Psoas muscle (tissue), 7 donors: ENCODE measurements at regions not wholly inside any gene's neighbourhood (a gene's known extent, or its start where the extent isn't known, plus 50 kb on each side); places are given as distances from the start of the nearest gene placed in this dataset.

Source experiments
- ATAC-seq, 4 donors: fragments of 200-7000 bp; cut with Tn5 transposase; one replicate each; pipeline ENCODE4 v1.9.1; 2020; ENCODE audit warnings: moderate library complexity in 3 of 4, mild to moderate bottlenecking in 2 of 4
- DNase-seq, 2 donors: peaks; one replicate each; pipeline ENCODE4 v3.0.0-alpha.2; 2020
- H3K27ac ChIP-seq: fragments of 200-600 bp; one replicate; pipeline ENCODE4 v1.8.0; 2022
- H3K27me3 ChIP-seq, 3 donors: fragments of 200-600 bp in 1 of 3; one replicate each; pipeline versions ENCODE4 v1.6.1 to v1.8.0; 2013 to 2022; ENCODE audit warnings: low read length in 2 of 3, mild to moderate bottlenecking in 2 of 3, moderate library complexity in 1 of 3; ENCODE audit not compliant: insufficient read depth in 3 of 3
- H3K36me3 ChIP-seq, 2 donors: fragments of 200-600 bp in 1 of 2; one replicate each; pipeline versions ENCODE4 v1.6.1 to v1.8.0; 2013 to 2022; ENCODE audit warnings: low read depth in 1 of 2, mild to moderate bottlenecking in 1 of 2, moderate library complexity in 1 of 2; ENCODE audit not compliant: insufficient read depth in 1 of 2
- H3K4me1 ChIP-seq: fragments of 200-600 bp; one replicate; pipeline ENCODE4 v1.8.0; 2022
- H3K4me3 ChIP-seq: fragments of 200-600 bp; one replicate; pipeline ENCODE4 v1.8.0; 2022; ENCODE audit warnings: mild to moderate bottlenecking
- H3K9me3 ChIP-seq: fragments of 200-600 bp; one replicate; pipeline ENCODE4 v1.8.0; 2022
- WGBS, 3 donors: extraction: QIAGEN DNeasy Blood & Tissue Kit; methylation state at CpG; one replicate each; pipeline versions ENCODE4 v1.1.6 to v1.1.7; 2013; 5-methylcytosine and 5-hydroxymethylcytosine counted together
- intact Hi-C, 2 donors: fragments of 100-400 bp; cut with DNase I; formaldehyde crosslinking; loops; one replicate each; pipeline versions ENCODE4 v1.11.0 to v1.14.2; 2022
- TF ChIP-seq, protein P1 (sequence below): fragments of 200-600 bp; IDR thresholded peaks from one replicate; pipeline ENCODE4 v1.8.0; 2022; ENCODE audit warnings: antibody characterized with exemption
- donor health status: healthy with polysubstance abuse.
- donor health status: DM: no; HTN: no; CAD: no; lungs with moderate emphysema.
- donor health status: Bipolar disorder and iron deficiency.
- donor health status: healthy.
- donor health status: DM: yes; HTN: yes; CAD: no.
- donor health status: DM: no; HTN: no; CAD: no.
- donor health status: DM: yes; HTN: yes; CAD: no.

DNA sequence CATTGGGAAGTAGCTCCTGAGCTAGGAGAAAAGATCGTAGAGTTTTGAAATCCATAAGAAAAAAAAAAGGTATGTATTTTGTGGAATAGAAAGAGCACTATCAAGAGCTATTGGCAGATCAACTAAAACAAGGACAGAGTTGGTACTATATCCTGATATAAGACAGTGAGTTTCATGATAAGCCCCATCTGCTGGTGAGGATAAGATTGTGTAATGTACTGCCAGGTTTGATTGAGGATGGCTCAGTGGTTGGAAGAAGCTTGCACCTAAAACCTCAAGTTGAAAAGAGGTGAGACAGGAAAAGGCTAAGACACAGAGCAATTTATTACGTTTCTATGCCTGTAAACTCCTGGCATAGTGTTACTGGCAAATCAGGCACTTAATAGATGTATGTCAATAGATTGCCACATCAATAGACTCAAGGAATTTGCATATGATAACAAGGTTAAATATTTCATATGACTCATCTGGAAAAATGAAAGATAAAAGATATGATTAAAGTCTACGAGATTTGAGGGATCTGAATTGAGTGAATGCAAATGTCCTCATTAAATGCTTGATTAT, 525.6 kb downstream of the FLRT2 start:
- no peak overlapping the region for H3K4me3 ChIP-seq
- H3K27ac ChIP-seq: no peak overlapping the region
- ATAC-seq (no peak), DNase-seq (no peak)
- H3K36me3 ChIP-seq: no peaks in the 10 kb centered on the region
- WGBS, 3 donors: 73 to 76% (median 74%) methylated on average over 3 of the region's 3 CpGs
- intact Hi-C loops: loop anchor here in 1 of 2 donors (5.0 kb wide), 1 partner anchor 523 kb away; the partner anchor contains the start of gene FLRT2
- TF ChIP-seq, protein P1, sequence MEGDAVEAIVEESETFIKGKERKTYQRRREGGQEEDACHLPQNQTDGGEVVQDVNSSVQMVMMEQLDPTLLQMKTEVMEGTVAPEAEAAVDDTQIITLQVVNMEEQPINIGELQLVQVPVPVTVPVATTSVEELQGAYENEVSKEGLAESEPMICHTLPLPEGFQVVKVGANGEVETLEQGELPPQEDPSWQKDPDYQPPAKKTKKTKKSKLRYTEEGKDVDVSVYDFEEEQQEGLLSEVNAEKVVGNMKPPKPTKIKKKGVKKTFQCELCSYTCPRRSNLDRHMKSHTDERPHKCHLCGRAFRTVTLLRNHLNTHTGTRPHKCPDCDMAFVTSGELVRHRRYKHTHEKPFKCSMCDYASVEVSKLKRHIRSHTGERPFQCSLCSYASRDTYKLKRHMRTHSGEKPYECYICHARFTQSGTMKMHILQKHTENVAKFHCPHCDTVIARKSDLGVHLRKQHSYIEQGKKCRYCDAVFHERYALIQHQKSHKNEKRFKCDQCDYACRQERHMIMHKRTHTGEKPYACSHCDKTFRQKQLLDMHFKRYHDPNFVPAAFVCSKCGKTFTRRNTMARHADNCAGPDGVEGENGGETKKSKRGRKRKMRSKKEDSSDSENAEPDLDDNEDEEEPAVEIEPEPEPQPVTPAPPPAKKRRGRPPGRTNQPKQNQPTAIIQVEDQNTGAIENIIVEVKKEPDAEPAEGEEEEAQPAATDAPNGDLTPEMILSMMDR: no peak
- H3K4me1 ChIP-seq: no peaks in the 10 kb centered on the region
- no peaks in the 10 kb centered on the region for H3K27me3 ChIP-seq
- H3K9me3 ChIP-seq: no peaks in the 10 kb centered on the region

DNA sequence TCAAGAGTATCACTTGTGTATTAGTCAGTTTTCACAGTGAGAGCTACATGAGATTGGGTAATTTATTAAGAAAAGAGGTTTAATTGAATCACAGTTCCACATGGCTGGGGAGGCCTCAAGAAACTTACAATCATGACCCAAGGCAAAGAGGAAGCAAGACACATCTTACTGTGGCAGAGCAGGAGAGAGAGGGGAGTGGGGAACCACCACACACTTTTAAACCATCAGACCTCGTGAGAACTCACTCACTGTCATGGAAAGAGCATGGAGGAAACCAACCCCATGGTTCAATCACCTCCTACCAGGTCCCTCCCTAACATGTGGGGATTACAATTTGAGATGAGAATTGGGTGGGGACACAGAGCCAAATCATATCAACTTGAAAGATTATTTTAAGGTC, 522.9 kb downstream of the FLRT2 start:
- DNase-seq (no peak), ATAC-seq (no peak)
- Histone ChIP-seq H3K4me3 (no peak overlapping the region), H3K27me3 (no peaks in the 10 kb centered on the region), H3K4me1 (no peaks in the 10 kb centered on the region), H3K9me3 (no peaks in the 10 kb centered on the region), H3K27ac (no peak overlapping the region), H3K36me3 (no peaks in the 10 kb centered on the region)
- TF ChIP-seq, protein P1: no peak
- intact Hi-C loops: no loop called here
- WGBS, 3 donors: 54 to 81% (median 73%) methylated on average over 1 of the region's 1 CpG

DNA sequence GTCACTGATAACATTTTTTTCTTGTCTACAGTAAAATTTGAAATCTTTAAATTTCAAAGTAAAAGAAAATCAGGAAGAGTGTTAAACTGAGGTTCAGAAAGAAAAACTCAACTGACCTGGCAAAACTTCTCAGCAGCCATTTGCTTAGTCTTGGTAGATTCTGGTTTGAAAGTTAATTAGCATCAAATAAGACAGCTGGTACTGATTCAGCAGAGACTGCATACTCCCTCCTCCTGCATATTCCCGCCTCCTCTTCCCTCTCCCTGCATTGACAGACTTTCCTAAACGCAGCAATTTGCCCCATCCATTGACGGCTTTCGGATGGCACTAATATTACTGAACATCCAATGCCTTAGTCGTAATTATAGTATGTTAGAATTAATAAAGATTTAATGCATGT, 520.8 kb downstream of the FLRT2 start:
- Histone ChIP-seq H3K4me3 (no peak overlapping the region), H3K36me3 (no peaks in the 10 kb centered on the region), H3K9me3 (no peaks in the 10 kb centered on the region), H3K27ac (no peak overlapping the region), H3K4me1 (no peaks in the 10 kb centered on the region), H3K27me3 (no peaks in the 10 kb centered on the region)
- DNase-seq (no peak), ATAC-seq (no peak)
- intact Hi-C loops: no loop called here
- WGBS, 3 donors: 89 to 93% (median 90%) methylated on average over 5 of the region's 5 CpGs
- TF ChIP-seq, protein P1: no peak

DNA sequence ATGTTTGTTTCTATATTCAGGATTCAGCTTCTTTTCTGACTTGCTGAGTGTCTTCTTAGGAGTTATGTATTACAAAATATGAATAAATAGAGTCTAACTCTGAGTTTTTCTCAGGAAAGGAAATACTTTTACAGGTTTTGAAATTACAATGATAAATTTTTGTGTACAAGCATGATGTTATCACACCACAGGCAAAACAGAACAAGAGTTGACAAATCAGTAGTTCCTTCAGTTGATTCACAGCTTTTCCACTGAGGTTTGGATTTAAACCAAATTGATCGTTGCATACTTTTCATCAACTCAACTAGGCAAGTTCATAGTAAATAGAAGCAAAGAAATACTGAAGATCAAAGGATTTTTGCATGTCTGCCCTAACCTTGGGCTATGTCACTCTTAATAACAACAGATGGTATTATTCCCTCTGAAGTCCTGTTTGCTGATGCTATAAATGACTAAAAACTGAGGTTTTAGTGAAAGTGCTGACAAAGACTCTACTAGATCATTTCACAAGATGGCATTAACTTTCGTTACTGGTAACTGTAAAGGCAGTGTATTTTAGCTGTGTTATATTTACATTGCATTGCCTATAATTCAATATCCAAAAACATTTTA, 520.2 kb downstream of the FLRT2 start:
- 59 to 70% (median 66%) methylated on average over 2 of the region's 2 CpGs for WGBS, 3 donors
- Histone ChIP-seq H3K36me3 (no peaks in the 10 kb centered on the region), H3K4me1 (no peaks in the 10 kb centered on the region), H3K4me3 (no peak overlapping the region), H3K9me3 (no peaks in the 10 kb centered on the region), H3K27ac (no peak overlapping the region), H3K27me3 (no peaks in the 10 kb centered on the region)
- no peak for DNase-seq
- TF ChIP-seq, protein P1: no peak
- no peak for ATAC-seq
- intact Hi-C loops: no loop called here

DNA sequence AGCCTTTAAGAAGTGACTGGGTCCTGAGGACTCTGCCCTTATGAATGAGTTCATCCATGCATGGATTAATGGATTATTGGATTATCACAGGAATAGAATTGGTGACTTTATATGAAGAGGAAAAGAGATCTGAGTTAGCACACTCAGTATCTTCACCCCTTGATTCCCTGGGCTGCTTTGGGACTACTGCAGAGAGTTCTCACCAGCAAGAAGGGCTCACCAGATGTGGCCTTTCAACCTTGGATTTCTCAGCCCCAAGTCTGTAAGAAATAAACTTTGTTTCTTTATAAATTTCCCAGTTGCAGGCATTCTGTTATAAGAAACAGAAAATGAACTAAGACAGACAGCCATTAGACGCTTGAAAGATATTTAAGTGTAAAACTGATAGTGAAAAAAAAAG, 509.2 kb downstream of the FLRT2 start:
- Histone ChIP-seq H3K36me3 (no peaks in the 10 kb centered on the region), H3K27ac (no peak overlapping the region), H3K4me3 (no peak overlapping the region), H3K4me1 (no peaks in the 10 kb centered on the region), H3K9me3 (no peaks in the 10 kb centered on the region), H3K27me3 (no peaks in the 10 kb centered on the region)
- ATAC-seq (no peak), DNase-seq (no peak)
- WGBS, 3 donors: 80 to 91% (median 90%) methylated on average over 1 of the region's 1 CpG
- intact Hi-C loops: no loop called here
- TF ChIP-seq, protein P1: no peak
